Neural progenitor cell (in vitro differentiated cells): ENCODE measurements at regions not wholly inside any gene's neighbourhood (a gene's known extent, or its start where the extent isn't known, plus 50 kb on each side); places are given as distances from the start of the nearest gene placed in this dataset.

Experiments
- DNase-seq: peaks from one replicate; pipeline ENCODE4 v3.0.0-alpha.2; 2016; ENCODE audit warnings: low spot score
- H2AFZ ChIP-seq: fragments of 200-600 bp; sonication (generic); replicated peaks from 2 replicates; pipeline ENCODE4 v1.6.1; 2016; ENCODE audit warnings: antibody characterized with exemption
- H3F3A ChIP-seq: fragments of 200-600 bp; sonication (generic); 2 replicates; pipeline ENCODE4 v1.6.1; 2016; ENCODE audit warnings: antibody characterized with exemption, low read depth
- H3K27ac ChIP-seq: fragments of 200-600 bp; sonication (generic); 2 replicates; pipeline ENCODE4 v1.5.1; 2016; ENCODE audit warnings: mild to moderate bottlenecking
- H3K27me3 ChIP-seq: fragments of 200-600 bp; sonication (generic); 2 replicates; pipeline ENCODE4 v1.6.1; 2016; ENCODE audit warnings: mild to moderate bottlenecking, moderate library complexity
- H3K36me3 ChIP-seq: fragments of 200-600 bp; sonication (generic); 2 replicates; pipeline ENCODE4 v1.5.1; 2016
- H3K4me1 ChIP-seq: fragments of 200-600 bp; sonication (generic); 2 replicates; pipeline ENCODE4 v1.6.1; 2016; ENCODE audit warnings: mixed run types
- H3K4me2 ChIP-seq: fragments of 200-600 bp; sonication (generic); 2 replicates; pipeline ENCODE4 v1.6.1; 2016
- H3K4me3 ChIP-seq: fragments of 200-600 bp; sonication (generic); 2 replicates; pipeline ENCODE4 v1.5.1; 2016
- H3K79me2 ChIP-seq: fragments of 200-600 bp; sonication (generic); 2 replicates; pipeline ENCODE4 v1.6.1; 2016; ENCODE audit warnings: low read depth
- H3K9ac ChIP-seq: fragments of 200-600 bp; sonication (generic); 2 replicates; pipeline ENCODE4 v1.6.1; 2016
- H3K9me3 ChIP-seq: fragments of 200-600 bp; sonication (generic); 2 replicates; pipeline ENCODE4 v1.5.1; 2016; ENCODE audit warnings: low read depth
- H4K20me1 ChIP-seq: fragments of 200-600 bp; sonication (generic); 2 replicates; pipeline ENCODE4 v1.6.1; 2016; ENCODE audit warnings: low read depth
- H3K27ac Mint-ChIP-seq: 3 replicates; pipeline ENCODE4 v1.8.0; 2021; ENCODE audit warnings: mixed read lengths
- H3K27me3 Mint-ChIP-seq: 2 replicates; pipeline ENCODE4 v1.8.0; 2022; ENCODE audit warnings: low read depth, mild to moderate bottlenecking, inconsistent platforms, moderate library complexity, mixed read lengths; ENCODE audit not compliant: insufficient read depth
- H3K36me3 Mint-ChIP-seq: 3 replicates; pipeline ENCODE4 v1.8.0; 2021; ENCODE audit warnings: mixed read lengths
- H3K4me1 Mint-ChIP-seq: 3 replicates; pipeline ENCODE4 v1.8.0; 2021; ENCODE audit warnings: mixed read lengths
- H3K4me3 Mint-ChIP-seq: 3 replicates; pipeline ENCODE4 v1.8.0; 2021; ENCODE audit warnings: mild to moderate bottlenecking, moderate library complexity, mixed read lengths
- H3K9me3 Mint-ChIP-seq: 3 replicates; pipeline ENCODE4 v1.8.0; 2020; ENCODE audit warnings: mixed read lengths
- CTCF ChIP-seq: fragments of 200-600 bp; sonication (generic); IDR thresholded peaks from 2 replicates; pipeline ENCODE4 v1.5.1; 2017; ENCODE audit warnings: antibody characterized with exemption, mild to moderate bottlenecking
- EZH2 ChIP-seq: fragments of 200-600 bp; sonication (generic); IDR thresholded peaks from 2 replicates; pipeline ENCODE4 v1.6.1; 2017; ENCODE audit warnings: antibody characterized with exemption, mild to moderate bottlenecking, moderate library complexity
- EZH2phosphoT487 ChIP-seq: fragments of 200-600 bp; sonication (generic); IDR thresholded peaks from 2 replicates; pipeline ENCODE4 v1.6.1; 2017; ENCODE audit warnings: antibody characterized with exemption

GRCh38 chr9:22383718-22384117 is 62.9 kb upstream of the DMRTA1 start:
- Histone ChIP-seq H3K36me3 (no peaks in the 10 kb centered on the region), H3F3A (peaks cover 39% of the 10 kb centered on the region), H4K20me1 (peaks cover 3% of the 10 kb centered on the region), H2AFZ (no peak overlapping the region), H3K9ac (no peak overlapping the region), H3K4me2 (peak overlapping the region; percentile 64), H3K27ac (peak overlapping the region; percentile 97), H3K4me1 (peaks cover 62% of the 10 kb centered on the region), H3K4me3 (no peak overlapping the region), H3K79me2 (no peaks in the 10 kb centered on the region), H3K27me3 (peaks cover 43% of the 10 kb centered on the region), H3K9me3 (no peaks in the 10 kb centered on the region)
- DNase-seq, result peak; percentile 86
- Mint-ChIP-seq H3K4me1 (peaks cover 49% of the 10 kb centered on the region), H3K27ac (no peak overlapping the region), H3K4me3 (no peak overlapping the region), H3K9me3 (peaks cover 9% of the 10 kb centered on the region), H3K27me3 (no peaks in the 10 kb centered on the region), H3K36me3 (peaks cover 3% of the 10 kb centered on the region)
- no peak for TF ChIP-seq EZH2
- peak; percentile 53 for TF ChIP-seq EZH2phosphoT487

GRCh38 chr9:22389271-22389670 is 57.4 kb upstream of the DMRTA1 start:
- Histone ChIP-seq H3F3A (peaks cover 28% of the 10 kb centered on the region), H3K79me2 (no peaks in the 10 kb centered on the region), H3K27me3 (peaks cover 9% of the 10 kb centered on the region), H3K4me3 (no peak overlapping the region), H3K27ac (peak overlapping the region; percentile 89), H3K36me3 (no peaks in the 10 kb centered on the region), H3K4me1 (peaks cover 46% of the 10 kb centered on the region), H3K9me3 (no peaks in the 10 kb centered on the region), H4K20me1 (no peaks in the 10 kb centered on the region), H3K9ac (no peak overlapping the region), H3K4me2 (peak overlapping the region; percentile 68), H2AFZ (no peak overlapping the region)
- TF ChIP-seq CTCF (no peak), EZH2 (no peak)
- Mint-ChIP-seq H3K27me3 (no peaks in the 10 kb centered on the region), H3K4me1 (peaks cover 23% of the 10 kb centered on the region), H3K4me3 (peak overlapping the region; percentile 31), H3K9me3 (peaks cover 13% of the 10 kb centered on the region), H3K27ac (peak overlapping the region; percentile 88), H3K36me3 (no peaks in the 10 kb centered on the region)
- DNase-seq, result peak; percentile 78

- H3K4me2 ChIP-seq, result no peak overlapping the region
- no peaks in the 10 kb centered on the region for H3K27me3 ChIP-seq
- H3K27ac ChIP-seq, result no peak overlapping the region
- no peak overlapping the region for H2AFZ ChIP-seq
- peaks cover 20% of the 10 kb centered on the region for H3F3A ChIP-seq
- no peaks in the 10 kb centered on the region for H4K20me1 ChIP-seq
- peaks cover 2% of the 10 kb centered on the region for H3K36me3 Mint-ChIP-seq
- H3K27me3 Mint-ChIP-seq, result no peaks in the 10 kb centered on the region
- H3K27ac Mint-ChIP-seq, result peak overlapping the region; percentile 12
- H3K4me3 Mint-ChIP-seq, result no peak overlapping the region
- no peaks in the 10 kb centered on the region for H3K79me2 ChIP-seq
- peaks cover 4% of the 10 kb centered on the region for H3K9me3 ChIP-seq
- peaks cover 23% of the 10 kb centered on the region for H3K4me1 Mint-ChIP-seq
- no peak for DNase-seq
- H3K9me3 Mint-ChIP-seq, result peaks cover 23% of the 10 kb centered on the region
- peaks cover 34% of the 10 kb centered on the region for H3K4me1 ChIP-seq
- TF ChIP-seq EZH2 (no peak), CTCF (no peak), EZH2phosphoT487 (no peak)
- no peak overlapping the region for H3K9ac ChIP-seq
- H3K36me3 ChIP-seq, result no peaks in the 10 kb centered on the region
- H3K4me3 ChIP-seq, result no peak overlapping the region
Observed at GRCh38 chr9:22392523-22392922, 54.1 kb upstream of the DMRTA1 start.

GRCh38 chr9:22395687-22396141 is 50.9 kb upstream of the DMRTA1 start:
- Histone ChIP-seq H3K4me3 (no peak overlapping the region), H4K20me1 (no peaks in the 10 kb centered on the region), H3K27ac (no peak overlapping the region), H2AFZ (no peak overlapping the region), H3F3A (no peaks in the 10 kb centered on the region), H3K4me1 (peaks cover 11% of the 10 kb centered on the region), H3K4me2 (no peak overlapping the region), H3K27me3 (no peaks in the 10 kb centered on the region), H3K79me2 (no peaks in the 10 kb centered on the region), H3K9me3 (peaks cover 4% of the 10 kb centered on the region), H3K36me3 (no peaks in the 10 kb centered on the region), H3K9ac (no peak overlapping the region)
- TF ChIP-seq EZH2, result no peak
- TF ChIP-seq EZH2phosphoT487, result no peak
- TF ChIP-seq CTCF, result no peak
- Mint-ChIP-seq H3K4me3 (no peak overlapping the region), H3K9me3 (peaks cover 27% of the 10 kb centered on the region), H3K27me3 (no peaks in the 10 kb centered on the region), H3K36me3 (peaks cover 2% of the 10 kb centered on the region), H3K4me1 (peaks cover 3% of the 10 kb centered on the region), H3K27ac (no peak overlapping the region)
- DNase-seq, result no peak
